H9 (cell line): ENCODE measurements at regions not wholly inside any gene's neighbourhood (a gene's known extent, or its start where the extent isn't known, plus 50 kb on each side); places are given as distances from the start of the nearest gene placed in this dataset.

Source experiments
- DNase-seq: peaks from one replicate; pipeline ENCODE4 v3.0.0-alpha.2; 2017
- H2AFZ ChIP-seq: one replicate; pipeline ENCODE4 v1.6.1; 2013; ENCODE audit warnings: mild to moderate bottlenecking, low read length, control low read depth, moderate library complexity
- H2AK5ac ChIP-seq: 2 replicates; pipeline ENCODE4 v1.6.1; 2013; ENCODE audit warnings: low read length, control low read depth, mixed read lengths; ENCODE audit not compliant: insufficient read length
- H2BK120ac ChIP-seq: one replicate; pipeline ENCODE4 v1.6.1; 2013; ENCODE audit warnings: low read depth, mild to moderate bottlenecking, low read length, control low read depth, inconsistent platforms; ENCODE audit not compliant: poor library complexity, severe bottlenecking
- H2BK12ac ChIP-seq: 2 replicates; pipeline ENCODE4 v1.6.1; 2013; ENCODE audit warnings: low read length, control low read depth, mixed read lengths, low read depth; ENCODE audit not compliant: insufficient read length
- H2BK15ac ChIP-seq: 2 replicates; pipeline ENCODE4 v1.6.1; 2013; ENCODE audit warnings: low read depth, low read length, control low read depth
- H2BK20ac ChIP-seq: one replicate; pipeline ENCODE4 v1.6.1; 2013; ENCODE audit warnings: low read depth, mild to moderate bottlenecking, low read length, control low read depth, inconsistent platforms; ENCODE audit not compliant: poor library complexity, severe bottlenecking
- H2BK5ac ChIP-seq: 2 replicates; pipeline ENCODE4 v1.6.1; 2013; ENCODE audit warnings: low read length, control low read depth, mixed read lengths; ENCODE audit not compliant: insufficient read length
- H3K14ac ChIP-seq: 2 replicates; pipeline ENCODE4 v1.6.1; 2013; ENCODE audit warnings: low read length, control low read depth; ENCODE audit not compliant: insufficient read depth
- H3K18ac ChIP-seq: 2 replicates; pipeline ENCODE4 v1.6.1; 2013; ENCODE audit warnings: low read depth, mild to moderate bottlenecking, mixed read lengths, low read length, control low read depth; ENCODE audit not compliant: insufficient read length
- H3K23ac ChIP-seq: 2 replicates; pipeline ENCODE4 v1.6.1; 2013; ENCODE audit warnings: low read length, control low read depth, mixed read lengths, low read depth; ENCODE audit not compliant: insufficient read length
- H3K23me2 ChIP-seq: 2 replicates; pipeline ENCODE4 v1.6.1; 2013; ENCODE audit warnings: low read depth, mild to moderate bottlenecking, mixed read lengths, low read length, control low read depth; ENCODE audit not compliant: insufficient read length, poor library complexity, severe bottlenecking
- H3K27ac ChIP-seq: 2 replicates; pipeline ENCODE4 v1.5.1; 2013; ENCODE audit warnings: low read length, control low read depth, mixed read lengths, low read depth; ENCODE audit not compliant: insufficient read length
- H3K27me3 ChIP-seq: 2 replicates; pipeline ENCODE4 v1.6.1; 2013; ENCODE audit warnings: low read length, control low read depth, inconsistent platforms; ENCODE audit not compliant: insufficient read depth
- H3K4ac ChIP-seq: 2 replicates; pipeline ENCODE4 v1.6.1; 2013; ENCODE audit warnings: low read depth, mild to moderate bottlenecking, control low read depth, inconsistent platforms, low read length, moderate library complexity
- H3K4me1 ChIP-seq: 2 replicates; pipeline ENCODE4 v1.6.1; 2013; ENCODE audit warnings: low read length, control low read depth, inconsistent platforms; ENCODE audit not compliant: insufficient read depth
- H3K4me2 ChIP-seq: 2 replicates; pipeline ENCODE4 v1.6.1; 2013; ENCODE audit warnings: low read length, control low read depth, mixed read lengths; ENCODE audit not compliant: insufficient read length, insufficient read depth
- H3K56ac ChIP-seq: 2 replicates; pipeline ENCODE4 v1.6.1; 2013; ENCODE audit warnings: low read depth, mild to moderate bottlenecking, mixed read lengths, low read length, control low read depth; ENCODE audit not compliant: insufficient read length
- H3K79me1 ChIP-seq: 2 replicates; pipeline ENCODE4 v1.6.1; 2013; ENCODE audit warnings: low read depth, mild to moderate bottlenecking, moderate library complexity, low read length, control low read depth, inconsistent platforms; ENCODE audit not compliant: insufficient read depth, poor library complexity, severe bottlenecking
- H3K79me2 ChIP-seq: 2 replicates; pipeline ENCODE4 v1.6.1; 2013; ENCODE audit warnings: low read length, control low read depth, inconsistent platforms; ENCODE audit not compliant: insufficient read depth
- H3K9ac ChIP-seq: 2 replicates; pipeline ENCODE4 v1.6.1; 2013; ENCODE audit warnings: low read length, control low read depth, mixed read lengths; ENCODE audit not compliant: insufficient read length; ENCODE audit errors: extremely low read depth
- H3K9me3 ChIP-seq: one replicate; pipeline ENCODE4 v1.6.1; 2013; ENCODE audit warnings: low read depth, low read length, inconsistent platforms; ENCODE audit not compliant: control insufficient read depth
- H3T11ph ChIP-seq: one replicate; pipeline ENCODE4 v1.6.1; 2013; ENCODE audit warnings: mild to moderate bottlenecking, low read length, control low read depth, inconsistent platforms
- H4K20me1 ChIP-seq: one replicate; pipeline ENCODE4 v1.6.1; 2013; ENCODE audit not compliant: control insufficient read depth, insufficient read length, insufficient read depth
- H4K5ac ChIP-seq: 2 replicates; pipeline ENCODE4 v1.6.1; 2013; ENCODE audit warnings: low read depth, mild to moderate bottlenecking, mixed read lengths, low read length, control low read depth; ENCODE audit not compliant: insufficient read length
- H4K8ac ChIP-seq: replicated peaks from 2 replicates; pipeline ENCODE4 v1.6.1; 2013; ENCODE audit warnings: low read length, control low read depth, mixed read lengths, low read depth; ENCODE audit not compliant: insufficient read length
- H4K91ac ChIP-seq: 2 replicates; pipeline ENCODE4 v1.6.1; 2013; ENCODE audit warnings: low read depth, mild to moderate bottlenecking, moderate library complexity, mixed read lengths, low read length, control low read depth; ENCODE audit not compliant: insufficient read length
- H3K27ac Mint-ChIP-seq, 3 experiments: 2 replicates in 2 of 3; 3 replicates in 1 of 3; pipeline ENCODE4 v1.8.0; 2020 to 2021; ENCODE audit warnings: mixed read lengths in 3 of 3, mild to moderate bottlenecking in 1 of 3, moderate library complexity in 1 of 3
- H3K27me3 Mint-ChIP-seq: 2 replicates; pipeline ENCODE4 v1.8.0; 2021; ENCODE audit warnings: low read depth, mild to moderate bottlenecking, moderate library complexity, mixed read lengths
- H3K36me3 Mint-ChIP-seq, 3 experiments: 2 replicates in 2 of 3; 3 replicates in 1 of 3; pipeline ENCODE4 v1.8.0; 2020 to 2021; ENCODE audit warnings: low read depth in 3 of 3, mixed read lengths in 3 of 3; ENCODE audit not compliant: insufficient read depth in 1 of 3
- H3K4me1 Mint-ChIP-seq, 2 experiments: 2 replicates each; pipeline ENCODE4 v1.8.0; 2020; ENCODE audit warnings: mixed read lengths in 2 of 2
- H3K4me3 Mint-ChIP-seq, 2 experiments: 2 replicates in 1 of 2; 3 replicates in 1 of 2; pipeline ENCODE4 v1.8.0; 2020 to 2021; ENCODE audit warnings: mild to moderate bottlenecking in 2 of 2, mixed read lengths in 2 of 2, moderate library complexity in 1 of 2
- H3K9me3 Mint-ChIP-seq, 2 experiments: 2 replicates in 1 of 2; 3 replicates in 1 of 2; pipeline ENCODE4 v1.8.0; 2020; ENCODE audit warnings: mild to moderate bottlenecking in 2 of 2, mixed read lengths in 2 of 2, moderate library complexity in 1 of 2
- WGBS: extraction: QIAGEN DNeasy Blood & Tissue Kit; methylation state at CpG from one replicate; pipeline ENCODE4 v1.1.7; 2013; ENCODE audit warnings: missing lambda C conversion rate, low lambda C conversion rate, mixed read lengths; ENCODE audit not compliant: insufficient read length; ENCODE audit errors: extremely low coverage; 5-methylcytosine and 5-hydroxymethylcytosine counted together
- TF ChIP-seq, protein P1 (sequence below): fragments of 200-600 bp; sonication (generic); conservative IDR thresholded peaks from 3 replicates; pipeline ENCODE4 v1.8.0; 2021; ENCODE audit warnings: antibody characterized with exemption, mild to moderate bottlenecking

DNA sequence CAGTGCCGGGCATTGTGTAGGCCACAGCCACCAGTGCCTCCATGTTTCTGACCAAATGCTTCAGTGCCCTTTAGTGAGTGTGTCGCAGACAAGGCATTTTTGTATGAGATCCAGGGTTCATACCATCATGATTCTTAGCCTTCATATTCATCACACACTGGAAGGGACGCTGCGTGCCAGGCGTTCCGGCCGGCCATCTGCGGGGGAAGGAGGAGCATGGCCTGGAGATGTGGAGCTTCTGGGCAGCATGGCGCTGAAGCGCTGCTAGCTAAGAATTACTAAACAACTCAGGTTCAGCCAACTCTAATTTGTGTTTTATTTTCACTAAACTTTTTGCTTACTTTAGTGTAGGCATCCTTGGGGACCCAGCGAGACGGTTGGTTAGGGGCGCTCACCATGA is 111.4 kb upstream of the EXOC2 start:
- H3K27me3 Mint-ChIP-seq = no peaks in the 10 kb centered on the region
- Histone ChIP-seq H3K9me3 (no peaks in the 10 kb centered on the region), H2BK12ac (no peak overlapping the region), H2BK120ac (no peak overlapping the region), H3K23ac (no peak overlapping the region), H3K23me2 (no peaks in the 10 kb centered on the region), H2BK5ac (no peak overlapping the region), H3K18ac (no peak overlapping the region), H4K5ac (no peak overlapping the region), H3K4me1 (no peaks in the 10 kb centered on the region; the same call in 1 of the 2 replicates), H3K27me3 (no peaks in the 10 kb centered on the region), H3K4ac (no peak overlapping the region), H4K8ac (no peak overlapping the region), H3K27ac (no peak overlapping the region), H2AFZ (no peak overlapping the region), H3K9ac (no peak overlapping the region), H3K79me1 (no peaks in the 10 kb centered on the region), H3K14ac (no peak overlapping the region), H3K4me2 (no peak overlapping the region), H3K79me2 (no peaks in the 10 kb centered on the region), H3K56ac (no peak overlapping the region), H2AK5ac (no peak overlapping the region), H2BK20ac (no peak overlapping the region), H3T11ph (no peak overlapping the region), H4K20me1 (no peaks in the 10 kb centered on the region), H2BK15ac (no peak overlapping the region), H4K91ac (no peak overlapping the region)
- no CpG with 5 or more reads among the region's 13 CpGs for WGBS
- H3K4me1 Mint-ChIP-seq = peaks cover 5 to 6% of the 10 kb centered on the region in 2 experiments
- H3K27ac Mint-ChIP-seq = no peak overlapping the region
- peaks cover 0 to 3% of the 10 kb centered on the region in 2 experiments; a peak in 1 of 5 replicates for H3K9me3 Mint-ChIP-seq
- H3K4me3 Mint-ChIP-seq = no peak overlapping the region
- H3K36me3 Mint-ChIP-seq = no peaks in the 10 kb centered on the region
- DNase-seq = no peak
- TF ChIP-seq, protein P1, sequence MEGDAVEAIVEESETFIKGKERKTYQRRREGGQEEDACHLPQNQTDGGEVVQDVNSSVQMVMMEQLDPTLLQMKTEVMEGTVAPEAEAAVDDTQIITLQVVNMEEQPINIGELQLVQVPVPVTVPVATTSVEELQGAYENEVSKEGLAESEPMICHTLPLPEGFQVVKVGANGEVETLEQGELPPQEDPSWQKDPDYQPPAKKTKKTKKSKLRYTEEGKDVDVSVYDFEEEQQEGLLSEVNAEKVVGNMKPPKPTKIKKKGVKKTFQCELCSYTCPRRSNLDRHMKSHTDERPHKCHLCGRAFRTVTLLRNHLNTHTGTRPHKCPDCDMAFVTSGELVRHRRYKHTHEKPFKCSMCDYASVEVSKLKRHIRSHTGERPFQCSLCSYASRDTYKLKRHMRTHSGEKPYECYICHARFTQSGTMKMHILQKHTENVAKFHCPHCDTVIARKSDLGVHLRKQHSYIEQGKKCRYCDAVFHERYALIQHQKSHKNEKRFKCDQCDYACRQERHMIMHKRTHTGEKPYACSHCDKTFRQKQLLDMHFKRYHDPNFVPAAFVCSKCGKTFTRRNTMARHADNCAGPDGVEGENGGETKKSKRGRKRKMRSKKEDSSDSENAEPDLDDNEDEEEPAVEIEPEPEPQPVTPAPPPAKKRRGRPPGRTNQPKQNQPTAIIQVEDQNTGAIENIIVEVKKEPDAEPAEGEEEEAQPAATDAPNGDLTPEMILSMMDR = no peak
